K562 (cell line): ENCODE measurements at regions not wholly inside any gene's neighbourhood (a gene's known extent, or its start where the extent isn't known, plus 50 kb on each side); places are given as distances from the start of the nearest gene placed in this dataset.

Experiments used
- ATAC-seq: fragments of 200-7000 bp; cut with Tn5 transposase; 3 replicates; pipeline ENCODE4 v1.9.1; 2020; ENCODE audit warnings: moderate library complexity
- BruUV-seq: library from RNA; stranded (reverse); fragments of 400-500 nt; replicated peaks from 2 replicates; lab custom pipeline; 2021; lab: Mats Ljungman, UMichigan
- CTCF ChIA-PET: fragments of 300-600 bp; formaldehyde crosslinking; extraction: SDS; loops from one replicate; lab custom pipeline; 2021; ENCODE audit warnings: low intra/inter-chr PET ratio; lab: Yijun Ruan, JAX
- POLR2A ChIA-PET: fragments of 300-600, 350-650 bp; sonication (Branson Sonifier 250); formaldehyde crosslinking; extraction: SDS; loops from one replicate; lab custom pipeline; 2021; ENCODE audit warnings: antibody characterized with exemption, inconsistent platforms; lab: Yijun Ruan, JAX
- DNase-seq, 4 experiments: peaks; one replicate each; pipeline versions ENCODE4 v3.0.0 to v3.0.0-alpha.2; 2011 to 2018; ENCODE audit warnings: low spot score in 3 of 4, mixed read lengths in 3 of 4; ENCODE audit errors: extremely low read depth in 1 of 4
- FAIRE-seq: peaks from 2 replicates; lab custom pipeline; 2011; peaks lifted over from hg19 to GRCh38; lab: Jason Lieb, UNC
- H2AFZ ChIP-seq: 2 replicates; pipeline ENCODE4 v1.6.0; 2011; ENCODE audit warnings: low read depth, low read length, control low read depth, inconsistent platforms
- H3K27ac ChIP-seq: fragments of 200-600 bp; 3 replicates; pipeline ENCODE4 v1.8.0; 2011; ENCODE audit warnings: low read depth, mild to moderate bottlenecking, control low read depth, inconsistent platforms, low read length, moderate library complexity, mixed read lengths; ENCODE audit errors: extremely low read depth
- H3K27me3 ChIP-seq, 2 experiments: fragments of 300-600 bp in 1 of 2; 2 replicates in 1 of 2; 3 replicates in 1 of 2; pipeline versions ENCODE4 v1.6.0 to v1.8.0; 2011; ENCODE audit warnings: inconsistent platforms in 2 of 2, low read length in 2 of 2, mild to moderate bottlenecking in 1 of 2, mixed read lengths in 1 of 2, moderate library complexity in 1 of 2; ENCODE audit not compliant: control insufficient read depth in 2 of 2, insufficient read depth in 2 of 2
- H3K36me3 ChIP-seq: fragments of 300-600 bp; 3 replicates; pipeline ENCODE4 v1.8.0; 2011; ENCODE audit warnings: mild to moderate bottlenecking, low read length, inconsistent platforms; ENCODE audit not compliant: control insufficient read depth, insufficient read depth
- H3K4me1 ChIP-seq, 2 experiments: fragments of 200-600 bp in 1 of 2; replicated peaks in 1 of 2; 2 replicates in 1 of 2; 3 replicates in 1 of 2; pipeline versions ENCODE4 v1.5.1 to v1.8.0; 2011; ENCODE audit warnings: inconsistent platforms in 2 of 2, low read length in 2 of 2, mild to moderate bottlenecking in 1 of 2, mixed read lengths in 1 of 2, moderate library complexity in 1 of 2; ENCODE audit not compliant: control insufficient read depth in 2 of 2, insufficient read depth in 2 of 2
- H3K4me2 ChIP-seq: 2 replicates; pipeline ENCODE4 v1.6.1; 2011; ENCODE audit warnings: low read length, control low read depth, inconsistent platforms, mixed read lengths; ENCODE audit not compliant: insufficient read depth
- H3K4me3 ChIP-seq: fragments of 200-600 bp; sonication (generic), shearing (Covaris generic); 2 replicates; pipeline ENCODE4 v1.5.1; 2016; ENCODE audit warnings: control low read depth, inconsistent platforms
- H3K79me2 ChIP-seq: fragments of 200-600 bp; 3 replicates; pipeline ENCODE4 v1.8.0; 2011; ENCODE audit warnings: low read length, inconsistent platforms; ENCODE audit not compliant: control insufficient read depth, insufficient read depth
- H3K9ac ChIP-seq, 2 experiments: 2 replicates each; pipeline versions ENCODE4 v1.6.0 to v1.6.1; 2011; ENCODE audit warnings: low read depth in 2 of 2, low read length in 2 of 2, control low read depth in 1 of 2, inconsistent platforms in 1 of 2, mild to moderate bottlenecking in 1 of 2, mixed read lengths in 1 of 2; ENCODE audit not compliant: insufficient read depth in 1 of 2
- H3K9me1 ChIP-seq: one replicate; pipeline ENCODE4 v1.6.0; 2011; ENCODE audit warnings: inconsistent platforms, mild to moderate bottlenecking, low read length, moderate library complexity; ENCODE audit not compliant: control insufficient read depth, insufficient read depth
- H3K9me3 ChIP-seq: replicated peaks from 2 replicates; pipeline ENCODE4 v1.5.1; 2011; ENCODE audit warnings: low read depth, low read length, inconsistent platforms; ENCODE audit not compliant: control insufficient read depth, insufficient read depth
- H4K20me1 ChIP-seq: replicated peaks from 2 replicates; pipeline ENCODE4 v1.6.1; 2011; ENCODE audit warnings: low read length, inconsistent platforms, mixed read lengths; ENCODE audit not compliant: control insufficient read depth, insufficient read depth
- ATF2 ChIP-seq: sonication (generic); formaldehyde crosslinking; IDR thresholded peaks from 2 replicates; pipeline ENCODE4 v1.8.1; 2022; ENCODE audit warnings: missing genetic modification reagents
- BHLHE40 ChIP-seq: IDR thresholded peaks from 2 replicates; pipeline ENCODE4 v1.6.1; 2011; ENCODE audit warnings: low read length, improper control_type of control experiment
- ETS2 ChIP-seq: IDR thresholded peaks from 2 replicates; pipeline ENCODE4 v1.6.1; 2016; ENCODE audit warnings: borderline replicate concordance, missing genetic modification characterization, mild to moderate bottlenecking, moderate library complexity, missing compliant biosample characterization; ENCODE audit not compliant: poor library complexity, severe bottlenecking
- FOXK1 ChIP-seq: sonication (generic); formaldehyde crosslinking; IDR thresholded peaks from 2 replicates; pipeline ENCODE4 v1.8.0; 2022; ENCODE audit warnings: missing genetic modification reagents, mild to moderate bottlenecking, borderline replicate concordance
- HNRNPUL1 ChIP-seq: fragments of 200-400 bp; formaldehyde crosslinking; IDR thresholded peaks from 2 replicates; pipeline ENCODE4 v1.6.1; 2017; ENCODE audit warnings: low read length
- HOXB6 ChIP-seq: fragments of 250-450 bp; sonication (Bioruptor Pico); IDR thresholded peaks from 2 replicates; pipeline ENCODE4 v1.5.1; 2022; ENCODE audit warnings: mild to moderate bottlenecking, borderline replicate concordance
- POLR3A ChIP-seq: IDR thresholded peaks from 2 replicates; pipeline ENCODE4 v1.6.1; 2011; ENCODE audit warnings: borderline replicate concordance, mild to moderate bottlenecking, moderate library complexity; ENCODE audit not compliant: insufficient read length, insufficient read depth; ENCODE audit errors: extremely low read depth
- SAFB ChIP-seq: fragments of 200-400 bp; formaldehyde crosslinking; IDR thresholded peaks from 2 replicates; pipeline ENCODE4 v1.6.1; 2017; ENCODE audit warnings: low read depth, low read length, borderline replicate concordance
- SNIP1 ChIP-seq: fragments of 450-650 bp; IDR thresholded peaks from 2 replicates; pipeline ENCODE4 v1.7.1; 2017; ENCODE audit warnings: low read depth, mild to moderate bottlenecking
- SRSF9 ChIP-seq: fragments of 200-400 bp; formaldehyde crosslinking; IDR thresholded peaks from 2 replicates; pipeline ENCODE4 v1.6.1; 2017; ENCODE audit warnings: low read depth, low read length, borderline replicate concordance
- TGIF2 ChIP-seq: sonication (generic); formaldehyde crosslinking; IDR thresholded peaks from 2 replicates; pipeline ENCODE4 v1.8.1; 2022; ENCODE audit warnings: mild to moderate bottlenecking, missing genetic modification reagents, moderate library complexity
- ZNF124 ChIP-seq: sonication (generic); formaldehyde crosslinking; IDR thresholded peaks from 2 replicates; pipeline ENCODE4 v1.8.1; 2022; ENCODE audit warnings: missing genetic modification reagents
- in situ Hi-C: fragments of 300-500 bp; cut with MboI; formaldehyde crosslinking; loops from 4 replicates; pipeline ENCODE4 v1.15.0; 2018; ENCODE audit warnings: inconsistent platforms, mixed read lengths
- intact Hi-C: fragments of 100-400 bp; cut with micrococcal nuclease; formaldehyde crosslinking; loops from 2 replicates; pipeline ENCODE4 v1.14.2; 2022
- TF ChIP-seq, protein P1 (sequence below): IDR thresholded peaks from 3 replicates; pipeline ENCODE4 v1.6.1; 2011; ENCODE audit warnings: borderline replicate concordance, mild to moderate bottlenecking; ENCODE audit not compliant: insufficient read length, insufficient read depth
- TF ChIP-seq, protein P2 (sequence below): fragments of 450-650 bp; conservative IDR thresholded peaks from 2 replicates; pipeline ENCODE4 v1.6.1; 2016; ENCODE audit warnings: missing genetic modification characterization, low read depth, mild to moderate bottlenecking, missing compliant biosample characterization, moderate library complexity

- no peak for DNase-seq
- intact Hi-C loops (no loop called here), in situ Hi-C loops (no loop called here)
- H3K9me1 ChIP-seq, result no peaks in the 10 kb centered on the region
- H3K9ac ChIP-seq, result no peak overlapping the region
- H3K9me3 ChIP-seq, result no peaks in the 10 kb centered on the region
- BruUV-seq, result no TSS peak
- ATAC-seq, result no peak
- CTCF ChIA-PET, result no interaction called here
- no peaks in the 10 kb centered on the region for H3K36me3 ChIP-seq
- H3K4me3 ChIP-seq, result no peak overlapping the region
- no peak overlapping the region for H3K4me2 ChIP-seq
- H3K27me3 ChIP-seq, result no peaks in the 10 kb centered on the region
- H3K4me1 ChIP-seq, result no peaks in the 10 kb centered on the region
- H3K79me2 ChIP-seq, result no peaks in the 10 kb centered on the region
- H2AFZ ChIP-seq, result no peak overlapping the region
- no peak for TF ChIP-seq FOXK1 (CRISPR knock-in tag)
- TF ChIP-seq, protein P1, sequence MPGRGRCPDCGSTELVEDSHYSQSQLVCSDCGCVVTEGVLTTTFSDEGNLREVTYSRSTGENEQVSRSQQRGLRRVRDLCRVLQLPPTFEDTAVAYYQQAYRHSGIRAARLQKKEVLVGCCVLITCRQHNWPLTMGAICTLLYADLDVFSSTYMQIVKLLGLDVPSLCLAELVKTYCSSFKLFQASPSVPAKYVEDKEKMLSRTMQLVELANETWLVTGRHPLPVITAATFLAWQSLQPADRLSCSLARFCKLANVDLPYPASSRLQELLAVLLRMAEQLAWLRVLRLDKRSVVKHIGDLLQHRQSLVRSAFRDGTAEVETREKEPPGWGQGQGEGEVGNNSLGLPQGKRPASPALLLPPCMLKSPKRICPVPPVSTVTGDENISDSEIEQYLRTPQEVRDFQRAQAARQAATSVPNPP, result no peak
- no peak for TF ChIP-seq TGIF2 (CRISPR knock-in tag)
- no peak for TF ChIP-seq SAFB
- no peak for TF ChIP-seq SNIP1
- no peak for TF ChIP-seq BHLHE40
- no peak for TF ChIP-seq HNRNPUL1
- no peak for TF ChIP-seq POLR3A
- TF ChIP-seq ETS2, result no peak
- TF ChIP-seq, protein P2, sequence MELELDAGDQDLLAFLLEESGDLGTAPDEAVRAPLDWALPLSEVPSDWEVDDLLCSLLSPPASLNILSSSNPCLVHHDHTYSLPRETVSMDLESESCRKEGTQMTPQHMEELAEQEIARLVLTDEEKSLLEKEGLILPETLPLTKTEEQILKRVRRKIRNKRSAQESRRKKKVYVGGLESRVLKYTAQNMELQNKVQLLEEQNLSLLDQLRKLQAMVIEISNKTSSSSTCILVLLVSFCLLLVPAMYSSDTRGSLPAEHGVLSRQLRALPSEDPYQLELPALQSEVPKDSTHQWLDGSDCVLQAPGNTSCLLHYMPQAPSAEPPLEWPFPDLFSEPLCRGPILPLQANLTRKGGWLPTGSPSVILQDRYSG (tag), result no peak
- TF ChIP-seq ZNF124 (CRISPR knock-in tag), result no peak
- no peak for TF ChIP-seq HOXB6 (CRISPR knock-in tag)
- TF ChIP-seq ATF2 (CRISPR knock-in tag), result no peak
- no peak for TF ChIP-seq SRSF9
- TF ChIP-seq, all 486 proteins: peak for 0
- H3K27ac ChIP-seq, result no peak overlapping the region
- FAIRE-seq, result no peak
- POLR2A ChIA-PET, result no interaction called here
- H4K20me1 ChIP-seq, result no peaks in the 10 kb centered on the region
Measured at GRCh38 chr5:39638813-39639212, 214.0 kb upstream of the DAB2 start.
